Caco-2 (cell line): ENCODE measurements at regions not wholly inside any gene's neighbourhood (a gene's known extent, or its start where the extent isn't known, plus 50 kb on each side); places are given as distances from the start of the nearest gene placed in this dataset.

Source experiments
- BruUV-seq: library from RNA; stranded (reverse); fragments of 400-500 nt; replicated peaks from 2 replicates; lab custom pipeline; 2021; lab: Mats Ljungman, UMichigan
- CTCF ChIA-PET: fragments of 300-600 bp; sonication (Branson Sonifier 250); formaldehyde crosslinking; loops from one replicate; lab custom pipeline; 2022; ENCODE audit warnings: antibody characterized with exemption; lab: Charles Lee
- POLR2A ChIA-PET: fragments of 300-600 bp; sonication (Branson Sonifier 250); formaldehyde crosslinking; loops from one replicate; lab custom pipeline; 2022; ENCODE audit warnings: antibody characterized with exemption; lab: Charles Lee
- DNase-seq, 2 experiments: peaks; one replicate each; pipeline versions ENCODE4 v3.0.0 to v3.0.0-alpha.2; 2020 to 2022
- H3K27me3 ChIP-seq: replicated peaks from 2 replicates; pipeline ENCODE4 v1.6.0; 2011; ENCODE audit warnings: low read length; ENCODE audit not compliant: control insufficient read depth, insufficient read depth
- H3K36me3 ChIP-seq: 2 replicates; pipeline ENCODE4 v1.5.1; 2011; ENCODE audit warnings: low read length; ENCODE audit not compliant: control insufficient read depth, insufficient read depth
- H3K4me1 ChIP-seq: fragments of 250-450 bp; sonication (Bioruptor Pico); 2 replicates; pipeline ENCODE4 v1.5.1; 2020; ENCODE audit warnings: mild to moderate bottlenecking
- H3K4me3 ChIP-seq: 2 replicates; pipeline ENCODE4 v1.5.1; 2011; ENCODE audit warnings: low read depth, mild to moderate bottlenecking, control low read depth, low read length
- H3K9me3 ChIP-seq: fragments of 250-450 bp; sonication (Bioruptor Pico); 2 replicates; pipeline ENCODE4 v1.5.1; 2020; ENCODE audit warnings: mild to moderate bottlenecking, moderate library complexity
- H3K27ac Mint-ChIP-seq: one replicate; pipeline ENCODE4 v1.8.0; 2022; ENCODE audit warnings: mixed read lengths; ENCODE audit not compliant: unreplicated experiment
- H3K27me3 Mint-ChIP-seq: one replicate; pipeline ENCODE4 v1.8.0; 2022; ENCODE audit warnings: mixed read lengths; ENCODE audit not compliant: insufficient read depth, unreplicated experiment
- H3K36me3 Mint-ChIP-seq: one replicate; pipeline ENCODE4 v1.8.0; 2022; ENCODE audit warnings: mild to moderate bottlenecking, mixed read lengths; ENCODE audit not compliant: insufficient read depth, unreplicated experiment
- H3K4me1 Mint-ChIP-seq: one replicate; pipeline ENCODE4 v1.8.0; 2022; ENCODE audit warnings: low read depth, mixed read lengths; ENCODE audit not compliant: unreplicated experiment
- H3K4me3 Mint-ChIP-seq: one replicate; pipeline ENCODE4 v1.8.0; 2022; ENCODE audit warnings: mild to moderate bottlenecking, moderate library complexity, mixed read lengths; ENCODE audit not compliant: unreplicated experiment
- H3K9me3 Mint-ChIP-seq: one replicate; pipeline ENCODE4 v1.8.0; 2022; ENCODE audit warnings: mixed read lengths; ENCODE audit not compliant: unreplicated experiment
- intact Hi-C: fragments of 100-400 bp; cut with micrococcal nuclease; formaldehyde crosslinking; loops from one replicate; pipeline ENCODE4 v1.10.0; 2022; ENCODE audit not compliant: unreplicated experiment
- TF ChIP-seq, protein P1 (sequence below), 2 experiments: fragments of 200-600 bp in 1 of 2; IDR thresholded peaks; 1 replicate in 1 of 2; 2 replicates in 1 of 2; pipeline versions ENCODE4 v1.5.1 to v1.8.0; 2011 to 2022; ENCODE audit warnings: antibody characterized with exemption in 1 of 2, control low read depth in 1 of 2, inconsistent platforms in 1 of 2, low read depth in 1 of 2, low read length in 1 of 2, mild to moderate bottlenecking in 1 of 2, moderate library complexity in 1 of 2; ENCODE audit not compliant: insufficient read depth in 1 of 2, severe bottlenecking in 1 of 2, unreplicated experiment in 1 of 2

DNA sequence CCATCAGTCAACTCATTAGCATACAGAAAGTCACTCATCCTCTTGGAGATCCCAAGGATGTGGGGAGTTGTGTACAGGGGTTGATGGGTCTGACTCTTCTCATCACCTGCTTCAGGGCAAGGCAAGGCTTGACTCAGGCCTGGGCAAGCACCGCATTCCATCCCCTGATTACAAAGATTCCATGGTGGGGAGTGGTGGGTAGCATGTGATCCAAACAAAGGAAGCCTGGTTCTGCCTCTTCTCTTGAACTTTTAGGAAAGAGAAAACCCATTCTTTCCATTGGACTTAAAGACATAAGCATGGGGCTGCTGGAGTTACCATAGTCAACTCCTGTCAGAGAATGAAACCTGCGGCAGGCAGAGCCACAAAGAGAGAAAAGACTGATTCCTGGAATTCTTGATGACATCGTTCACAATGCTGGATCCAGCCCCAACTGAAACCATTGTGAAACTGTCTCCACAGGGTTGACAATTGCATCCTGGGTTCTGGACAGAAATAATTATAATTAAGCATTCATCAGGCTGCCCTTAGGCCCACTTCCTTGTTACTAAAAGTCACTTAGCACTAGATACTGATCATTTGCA lies 235.8 kb upstream of the KCNG1 start:
- no TSS peak for BruUV-seq
- peak; percentile 76 to 88 for DNase-seq
- H3K27me3 ChIP-seq: no peaks in the 10 kb centered on the region
- Mint-ChIP-seq H3K27me3 (no peaks in the 10 kb centered on the region), H3K36me3 (peaks cover 7% of the 10 kb centered on the region), H3K9me3 (peaks cover 37% of the 10 kb centered on the region), H3K4me1 (peaks cover 37% of the 10 kb centered on the region), H3K4me3 (peak overlapping the region; percentile 38), H3K27ac (peak overlapping the region; percentile 77)
- ChIA-PET CTCF (interaction anchor here (1.1 kb wide), 1 partner anchor 271 kb away, joined by 3 read pairs; no protein-coding TSS in a partner anchor), POLR2A (no interaction called here)
- intact Hi-C loops: no loop called here
- peaks cover 27% of the 10 kb centered on the region for H3K9me3 ChIP-seq
- H3K36me3 ChIP-seq: no peaks in the 10 kb centered on the region
- no peak overlapping the region for H3K4me3 ChIP-seq
- TF ChIP-seq, protein P1, sequence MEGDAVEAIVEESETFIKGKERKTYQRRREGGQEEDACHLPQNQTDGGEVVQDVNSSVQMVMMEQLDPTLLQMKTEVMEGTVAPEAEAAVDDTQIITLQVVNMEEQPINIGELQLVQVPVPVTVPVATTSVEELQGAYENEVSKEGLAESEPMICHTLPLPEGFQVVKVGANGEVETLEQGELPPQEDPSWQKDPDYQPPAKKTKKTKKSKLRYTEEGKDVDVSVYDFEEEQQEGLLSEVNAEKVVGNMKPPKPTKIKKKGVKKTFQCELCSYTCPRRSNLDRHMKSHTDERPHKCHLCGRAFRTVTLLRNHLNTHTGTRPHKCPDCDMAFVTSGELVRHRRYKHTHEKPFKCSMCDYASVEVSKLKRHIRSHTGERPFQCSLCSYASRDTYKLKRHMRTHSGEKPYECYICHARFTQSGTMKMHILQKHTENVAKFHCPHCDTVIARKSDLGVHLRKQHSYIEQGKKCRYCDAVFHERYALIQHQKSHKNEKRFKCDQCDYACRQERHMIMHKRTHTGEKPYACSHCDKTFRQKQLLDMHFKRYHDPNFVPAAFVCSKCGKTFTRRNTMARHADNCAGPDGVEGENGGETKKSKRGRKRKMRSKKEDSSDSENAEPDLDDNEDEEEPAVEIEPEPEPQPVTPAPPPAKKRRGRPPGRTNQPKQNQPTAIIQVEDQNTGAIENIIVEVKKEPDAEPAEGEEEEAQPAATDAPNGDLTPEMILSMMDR (IDR thresholded peaks at IDR 0.05; ENCODE audit: insufficient read depth in 1 of 2, low read depth in 1 of 2, low read length in 1 of 2, severe bottlenecking in 1 of 2, unreplicated experiment in 1 of 2): no peak
- H3K4me1 ChIP-seq: peaks cover 28% of the 10 kb centered on the region

DNA sequence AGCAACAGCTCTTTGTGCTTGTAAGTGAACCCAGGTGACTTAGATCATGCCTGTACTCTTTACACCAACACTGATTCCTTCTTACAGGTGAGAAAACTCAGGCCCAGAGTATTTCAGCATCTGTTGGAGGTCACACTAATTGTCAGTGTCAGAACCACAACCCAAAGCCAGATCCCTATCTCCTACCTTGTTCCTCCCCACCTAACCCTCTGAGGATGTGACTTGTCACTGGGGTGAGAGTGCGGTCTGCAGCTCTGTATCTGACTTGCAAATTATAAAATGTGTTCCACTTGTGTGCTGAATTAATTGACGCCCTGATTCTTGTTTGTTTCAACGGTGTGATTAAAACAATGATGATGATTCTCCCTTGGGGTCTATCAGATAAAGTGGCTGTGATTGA lies 232.5 kb upstream of the KCNG1 start:
- H3K27me3 ChIP-seq: no peaks in the 10 kb centered on the region
- intact Hi-C loops: no loop called here

DNA sequence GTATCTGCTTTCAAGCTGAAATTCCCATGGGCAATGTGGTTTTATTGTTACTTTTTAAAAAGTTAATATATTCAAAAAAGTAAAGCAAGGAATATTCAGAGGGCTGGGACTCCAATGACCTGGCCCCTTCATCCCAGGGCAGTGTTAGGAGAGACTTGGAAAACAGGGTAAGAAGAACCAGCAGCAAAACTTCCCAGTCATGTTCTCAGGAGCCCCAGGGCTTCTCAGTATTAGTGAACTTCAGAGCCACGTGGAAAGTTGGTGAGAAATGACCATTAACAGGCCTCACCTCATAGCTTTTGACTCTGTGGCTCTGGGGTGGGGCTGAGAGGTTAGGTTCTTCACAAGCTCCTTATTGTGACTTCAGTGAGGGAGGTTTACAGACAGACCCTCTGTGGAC lies 230.4 kb upstream of the KCNG1 start:
- BruUV-seq: no TSS peak
- peaks cover 5% of the 10 kb centered on the region for H3K4me1 ChIP-seq
- intact Hi-C loops: no loop called here
- peaks cover 2% of the 10 kb centered on the region for H3K27me3 Mint-ChIP-seq
- H3K4me3 Mint-ChIP-seq: no peak overlapping the region
- peaks cover 29% of the 10 kb centered on the region for H3K9me3 ChIP-seq
- POLR2A ChIA-PET: no interaction called here
- CTCF ChIA-PET: interaction anchor here (0.5 to 1.6 kb wide), 3 partner anchors 63 to 271 kb away, joined by 3 to 4 read pairs (median 3); no protein-coding TSS in a partner anchor
- TF ChIP-seq, protein P1 (IDR thresholded peaks at IDR 0.05; ENCODE audit: insufficient read depth in 1 of 2, low read depth in 1 of 2, low read length in 1 of 2, severe bottlenecking in 1 of 2, unreplicated experiment in 1 of 2): no peak
- H3K4me1 Mint-ChIP-seq: peaks cover 7% of the 10 kb centered on the region
- no peaks in the 10 kb centered on the region for H3K36me3 Mint-ChIP-seq
- H3K9me3 Mint-ChIP-seq: peaks cover 30% of the 10 kb centered on the region
- H3K27ac Mint-ChIP-seq: no peak overlapping the region
- DNase-seq: no peak
- H3K4me3 ChIP-seq: no peak overlapping the region
- no peaks in the 10 kb centered on the region for H3K27me3 ChIP-seq
- H3K36me3 ChIP-seq: no peaks in the 10 kb centered on the region

More for the DNA sequence above, 232.5 kb upstream of the KCNG1 start:
- Histone ChIP-seq H3K4me1 (peaks cover 26% of the 10 kb centered on the region), H3K36me3 (no peaks in the 10 kb centered on the region), H3K4me3 (no peak overlapping the region), H3K9me3 (peaks cover 40% of the 10 kb centered on the region)
- DNase-seq: no peak
- no peak overlapping the region for H3K27ac Mint-ChIP-seq
- H3K4me1 Mint-ChIP-seq: peaks cover 28% of the 10 kb centered on the region
- ChIA-PET CTCF (no interaction called here), POLR2A (no interaction called here)
- no peaks in the 10 kb centered on the region for H3K27me3 Mint-ChIP-seq
- H3K36me3 Mint-ChIP-seq: peaks cover 7% of the 10 kb centered on the region
- H3K9me3 Mint-ChIP-seq: peaks cover 51% of the 10 kb centered on the region
- no TSS peak for BruUV-seq
- H3K4me3 Mint-ChIP-seq: no peak overlapping the region
- TF ChIP-seq, protein P1 (IDR thresholded peaks at IDR 0.05; ENCODE audit: insufficient read depth in 1 of 2, low read depth in 1 of 2, low read length in 1 of 2, severe bottlenecking in 1 of 2, unreplicated experiment in 1 of 2): no peak
